ENCODE measurements at regions not wholly inside any gene's neighbourhood (a gene's known extent, or its start where the extent isn't known, plus 50 kb on each side); places are given as distances from the start of the nearest gene placed in this dataset.

DNA sequence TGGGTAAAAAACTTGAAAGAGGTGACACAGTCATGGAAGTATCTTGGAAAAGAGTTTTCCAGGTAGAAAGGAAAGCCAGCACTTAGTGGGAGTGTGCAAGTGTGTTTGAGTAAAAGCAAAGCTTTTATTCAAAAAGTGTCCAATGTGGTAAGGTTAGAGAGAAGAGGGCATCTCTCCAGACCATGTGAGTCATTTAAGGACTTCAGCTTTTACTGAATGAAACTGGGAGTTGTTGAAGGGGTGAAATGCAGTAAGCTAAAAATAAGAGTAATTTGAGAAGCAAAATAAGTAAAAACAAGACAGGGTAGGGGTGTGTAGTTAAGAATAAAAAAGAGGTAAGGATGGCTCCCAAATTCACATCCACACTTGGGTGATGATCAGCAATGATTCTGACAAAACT lies 238.9 kb downstream of the SLC7A11 start:
- intact Hi-C loops (cut with micrococcal nuclease), result no loop called here
- Histone ChIP-seq H3K36me3 (ENCODE audit: control insufficient read depth in 2 of 2, extremely low read depth in 1 of 2, insufficient read depth in 2 of 2, low read length in 2 of 2) (no peaks in the 10 kb centered on the region), H4K20me1 (replicated peaks; ENCODE audit: control insufficient read depth, extremely low read depth, insufficient read depth, low read length) (no peaks in the 10 kb centered on the region), H3K4me3 (replicated peaks in 1 of 3; ENCODE audit: insufficient read depth in 1 of 3, low read depth in 1 of 3, low read length in 3 of 3) (no peak overlapping the region), H2AFZ (ENCODE audit: low read depth, low read length) (no peak overlapping the region), H3K9me1 (replicated peaks; ENCODE audit: control insufficient read depth, extremely low read depth, insufficient read depth, low read length) (no peaks in the 10 kb centered on the region), H3K9me3 (replicated peaks; ENCODE audit: control insufficient read depth, insufficient read depth, low read length) (no peaks in the 10 kb centered on the region), H3K27ac (ENCODE audit: insufficient read depth, low read depth, low read length) (no peak overlapping the region), H3K4me1 (ENCODE audit: control insufficient read depth, extremely low read depth, insufficient read depth, low read length) (no peaks in the 10 kb centered on the region), H3K27me3 (ENCODE audit: control insufficient read depth in 2 of 2, insufficient read depth in 2 of 2, low read length in 2 of 2) (no peaks in the 10 kb centered on the region), H3K79me2 (ENCODE audit: control insufficient read depth, insufficient read depth, low read length) (no peaks in the 10 kb centered on the region), H3K9ac (replicated peaks; ENCODE audit: extremely low read depth, insufficient read depth, low read length) (no peak overlapping the region), H3K4me2 (ENCODE audit: insufficient read depth, low read length) (no peak overlapping the region)
- TF ChIP-seq JUN (IDR thresholded peaks at IDR 0.05; ENCODE audit: borderline replicate concordance, insufficient read depth, insufficient read length, low read depth) (no peak), POLR2AphosphoS5 (IDR thresholded peaks at IDR 0.05; ENCODE audit: insufficient read depth, low read depth, low read length) (no peak), EZH2 (IDR thresholded peaks at IDR 0.05; ENCODE audit: borderline replicate concordance, low read depth, low read length, severe bottlenecking) (no peak), POLR2A (IDR thresholded peaks at IDR 0.05; ENCODE audit: low read depth, low read length) (no peak), FOS (IDR thresholded peaks at IDR 0.05; ENCODE audit: borderline replicate concordance, insufficient read depth, low read length) (no peak), GATA2 (IDR thresholded peaks at IDR 0.05; ENCODE audit: insufficient read depth, insufficient read length, low read depth, low read length) (no peak)
- TF ChIP-seq, protein P1, sequence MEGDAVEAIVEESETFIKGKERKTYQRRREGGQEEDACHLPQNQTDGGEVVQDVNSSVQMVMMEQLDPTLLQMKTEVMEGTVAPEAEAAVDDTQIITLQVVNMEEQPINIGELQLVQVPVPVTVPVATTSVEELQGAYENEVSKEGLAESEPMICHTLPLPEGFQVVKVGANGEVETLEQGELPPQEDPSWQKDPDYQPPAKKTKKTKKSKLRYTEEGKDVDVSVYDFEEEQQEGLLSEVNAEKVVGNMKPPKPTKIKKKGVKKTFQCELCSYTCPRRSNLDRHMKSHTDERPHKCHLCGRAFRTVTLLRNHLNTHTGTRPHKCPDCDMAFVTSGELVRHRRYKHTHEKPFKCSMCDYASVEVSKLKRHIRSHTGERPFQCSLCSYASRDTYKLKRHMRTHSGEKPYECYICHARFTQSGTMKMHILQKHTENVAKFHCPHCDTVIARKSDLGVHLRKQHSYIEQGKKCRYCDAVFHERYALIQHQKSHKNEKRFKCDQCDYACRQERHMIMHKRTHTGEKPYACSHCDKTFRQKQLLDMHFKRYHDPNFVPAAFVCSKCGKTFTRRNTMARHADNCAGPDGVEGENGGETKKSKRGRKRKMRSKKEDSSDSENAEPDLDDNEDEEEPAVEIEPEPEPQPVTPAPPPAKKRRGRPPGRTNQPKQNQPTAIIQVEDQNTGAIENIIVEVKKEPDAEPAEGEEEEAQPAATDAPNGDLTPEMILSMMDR (IDR thresholded peaks at IDR 0.05; ENCODE audit: extremely low read depth in 1 of 2, insufficient read depth in 1 of 2, low read depth in 1 of 2, low read length in 2 of 2), result no peak
- DNase-seq (ENCODE audit: low read depth, low spot score) (no peak), FAIRE-seq (no peak)
- CTCF ChIA-PET, result no interaction called here
- BruUV-seq (replicated peaks), result no TSS peak
- dilution Hi-C loops (cut with MboI; ENCODE audit: extremely low pct_ligation_motif_present, low sequenced_read_pairs), result no loop called here
- POLR2A ChIA-PET, result no interaction called here

Measured in endothelial cell of umbilical vein (primary cell).